ENCODE measurements at regions not wholly inside any gene's neighbourhood (a gene's known extent, or its start where the extent isn't known, plus 50 kb on each side); places are given as distances from the start of the nearest gene placed in this dataset.

DNA sequence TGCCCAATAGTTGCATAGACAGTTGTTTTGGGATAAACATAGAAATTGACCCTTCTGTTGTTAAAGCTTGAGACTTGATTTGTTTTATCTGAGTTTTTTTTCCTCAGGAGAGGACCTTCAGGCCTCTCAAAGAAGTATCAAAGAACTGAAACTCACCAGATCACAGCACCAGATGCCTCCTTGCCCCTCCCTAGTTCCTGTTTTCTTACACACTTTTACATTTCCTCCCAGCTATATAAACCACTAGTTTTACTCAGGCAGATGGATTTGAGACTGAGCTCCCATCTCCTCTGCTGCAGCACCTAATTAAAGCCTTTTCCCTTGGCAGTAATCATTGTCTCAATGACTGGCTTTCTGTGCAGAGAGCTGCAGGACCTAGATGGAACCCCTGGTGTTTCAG, 150.6 kb upstream of the NRG3 start:
- H3K27me3 ChIP-seq (ENCODE audit: control insufficient read depth, insufficient read depth, low read length): no peaks in the 10 kb centered on the region
- no peaks in the 10 kb centered on the region for H3K36me3 ChIP-seq (ENCODE audit: control insufficient read depth, insufficient read depth, low read length)
- no peaks in the 10 kb centered on the region for H3K9me3 ChIP-seq (ENCODE audit: control insufficient read depth, insufficient read depth, low read depth, low read length)
- ChIA-PET POLR2A (no interaction called here), CTCF (no interaction called here)
- DNase-seq (ENCODE audit: low read depth, low spot score): no peak
- H3K4me1 ChIP-seq (ENCODE audit: control insufficient read depth, insufficient read depth, low read length): no peaks in the 10 kb centered on the region
- in situ Hi-C loops (cut with HindIII; ENCODE audit: low pct_unique_long_range_greater_than_20kb, low sequenced_read_pairs): no loop called here
- no peak overlapping the region for H3K4me3 ChIP-seq (ENCODE audit: low read depth in 2 of 2, low read length in 2 of 2)
- no TSS peak for BruUV-seq (replicated peaks)
- no peak overlapping the region for H3K27ac ChIP-seq (ENCODE audit: low read length)
- ATAC-seq: no peak
- TF ChIP-seq SIN3A (IDR thresholded peaks at IDR 0.05; ENCODE audit: borderline replicate concordance, insufficient read depth, low read depth, low read length): no peak
- TF ChIP-seq POLR2AphosphoS5 (IDR thresholded peaks at IDR 0.05; ENCODE audit: low read depth, low read length): no peak
- TF ChIP-seq, protein P1, sequence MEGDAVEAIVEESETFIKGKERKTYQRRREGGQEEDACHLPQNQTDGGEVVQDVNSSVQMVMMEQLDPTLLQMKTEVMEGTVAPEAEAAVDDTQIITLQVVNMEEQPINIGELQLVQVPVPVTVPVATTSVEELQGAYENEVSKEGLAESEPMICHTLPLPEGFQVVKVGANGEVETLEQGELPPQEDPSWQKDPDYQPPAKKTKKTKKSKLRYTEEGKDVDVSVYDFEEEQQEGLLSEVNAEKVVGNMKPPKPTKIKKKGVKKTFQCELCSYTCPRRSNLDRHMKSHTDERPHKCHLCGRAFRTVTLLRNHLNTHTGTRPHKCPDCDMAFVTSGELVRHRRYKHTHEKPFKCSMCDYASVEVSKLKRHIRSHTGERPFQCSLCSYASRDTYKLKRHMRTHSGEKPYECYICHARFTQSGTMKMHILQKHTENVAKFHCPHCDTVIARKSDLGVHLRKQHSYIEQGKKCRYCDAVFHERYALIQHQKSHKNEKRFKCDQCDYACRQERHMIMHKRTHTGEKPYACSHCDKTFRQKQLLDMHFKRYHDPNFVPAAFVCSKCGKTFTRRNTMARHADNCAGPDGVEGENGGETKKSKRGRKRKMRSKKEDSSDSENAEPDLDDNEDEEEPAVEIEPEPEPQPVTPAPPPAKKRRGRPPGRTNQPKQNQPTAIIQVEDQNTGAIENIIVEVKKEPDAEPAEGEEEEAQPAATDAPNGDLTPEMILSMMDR (IDR thresholded peaks at IDR 0.05): no peak
- intact Hi-C loops (cut with micrococcal nuclease; ENCODE audit: unreplicated experiment): no loop called here

DNA sequence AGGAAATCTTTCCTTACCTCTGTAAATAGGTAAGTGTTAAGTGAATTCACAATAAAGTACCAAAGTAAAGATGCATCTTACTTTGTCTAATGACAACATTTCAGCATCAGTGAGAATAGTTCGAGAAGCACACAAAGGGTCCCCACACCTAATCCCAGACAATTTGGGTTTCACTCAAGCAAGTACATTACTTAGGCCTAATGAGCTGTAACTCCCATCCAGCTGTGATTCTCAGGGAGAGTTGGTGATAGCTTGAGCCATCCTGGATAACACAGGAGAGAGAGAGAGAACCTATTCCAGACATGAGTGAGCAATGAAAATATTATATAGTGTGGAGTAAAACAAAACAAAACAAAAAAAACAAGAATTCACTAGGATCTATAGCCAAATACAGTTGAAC, 149.1 kb upstream of the NRG3 start:
- in situ Hi-C loops (cut with HindIII; ENCODE audit: low pct_unique_long_range_greater_than_20kb, low sequenced_read_pairs): no loop called here
- POLR2A ChIA-PET: no interaction called here
- H3K36me3 ChIP-seq (ENCODE audit: control insufficient read depth, insufficient read depth, low read length): no peaks in the 10 kb centered on the region
- intact Hi-C loops (cut with micrococcal nuclease; ENCODE audit: unreplicated experiment): no loop called here
- CTCF ChIA-PET: no interaction called here
- H3K27me3 ChIP-seq (ENCODE audit: control insufficient read depth, insufficient read depth, low read length): no peaks in the 10 kb centered on the region
- H3K27ac ChIP-seq (ENCODE audit: low read length): no peak overlapping the region
- H3K4me1 ChIP-seq (ENCODE audit: control insufficient read depth, insufficient read depth, low read length): no peaks in the 10 kb centered on the region
- H3K4me3 ChIP-seq (ENCODE audit: low read depth in 2 of 2, low read length in 2 of 2): no peak overlapping the region
- no peak for ATAC-seq
- no peaks in the 10 kb centered on the region for H3K9me3 ChIP-seq (ENCODE audit: control insufficient read depth, insufficient read depth, low read depth, low read length)
- DNase-seq (ENCODE audit: low read depth, low spot score): no peak
- TF ChIP-seq, protein P2, sequence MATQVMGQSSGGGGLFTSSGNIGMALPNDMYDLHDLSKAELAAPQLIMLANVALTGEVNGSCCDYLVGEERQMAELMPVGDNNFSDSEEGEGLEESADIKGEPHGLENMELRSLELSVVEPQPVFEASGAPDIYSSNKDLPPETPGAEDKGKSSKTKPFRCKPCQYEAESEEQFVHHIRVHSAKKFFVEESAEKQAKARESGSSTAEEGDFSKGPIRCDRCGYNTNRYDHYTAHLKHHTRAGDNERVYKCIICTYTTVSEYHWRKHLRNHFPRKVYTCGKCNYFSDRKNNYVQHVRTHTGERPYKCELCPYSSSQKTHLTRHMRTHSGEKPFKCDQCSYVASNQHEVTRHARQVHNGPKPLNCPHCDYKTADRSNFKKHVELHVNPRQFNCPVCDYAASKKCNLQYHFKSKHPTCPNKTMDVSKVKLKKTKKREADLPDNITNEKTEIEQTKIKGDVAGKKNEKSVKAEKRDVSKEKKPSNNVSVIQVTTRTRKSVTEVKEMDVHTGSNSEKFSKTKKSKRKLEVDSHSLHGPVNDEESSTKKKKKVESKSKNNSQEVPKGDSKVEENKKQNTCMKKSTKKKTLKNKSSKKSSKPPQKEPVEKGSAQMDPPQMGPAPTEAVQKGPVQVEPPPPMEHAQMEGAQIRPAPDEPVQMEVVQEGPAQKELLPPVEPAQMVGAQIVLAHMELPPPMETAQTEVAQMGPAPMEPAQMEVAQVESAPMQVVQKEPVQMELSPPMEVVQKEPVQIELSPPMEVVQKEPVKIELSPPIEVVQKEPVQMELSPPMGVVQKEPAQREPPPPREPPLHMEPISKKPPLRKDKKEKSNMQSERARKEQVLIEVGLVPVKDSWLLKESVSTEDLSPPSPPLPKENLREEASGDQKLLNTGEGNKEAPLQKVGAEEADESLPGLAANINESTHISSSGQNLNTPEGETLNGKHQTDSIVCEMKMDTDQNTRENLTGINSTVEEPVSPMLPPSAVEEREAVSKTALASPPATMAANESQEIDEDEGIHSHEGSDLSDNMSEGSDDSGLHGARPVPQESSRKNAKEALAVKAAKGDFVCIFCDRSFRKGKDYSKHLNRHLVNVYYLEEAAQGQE (IDR thresholded peaks at IDR 0.05; ENCODE audit: insufficient read depth in 1 of 2, low read depth in 2 of 2, low read length in 1 of 2): no peak
- no peak for TF ChIP-seq TCF7L2 (IDR thresholded peaks at IDR 0.05; ENCODE audit: low read depth, low read length)
- TF ChIP-seq SIN3A (IDR thresholded peaks at IDR 0.05; ENCODE audit: borderline replicate concordance, insufficient read depth, low read depth, low read length): no peak
- TF ChIP-seq POLR2AphosphoS5 (IDR thresholded peaks at IDR 0.05; ENCODE audit: low read depth, low read length): no peak
- TF ChIP-seq, protein P1 (IDR thresholded peaks at IDR 0.05): no peak
- no TSS peak for BruUV-seq (replicated peaks)

DNA sequence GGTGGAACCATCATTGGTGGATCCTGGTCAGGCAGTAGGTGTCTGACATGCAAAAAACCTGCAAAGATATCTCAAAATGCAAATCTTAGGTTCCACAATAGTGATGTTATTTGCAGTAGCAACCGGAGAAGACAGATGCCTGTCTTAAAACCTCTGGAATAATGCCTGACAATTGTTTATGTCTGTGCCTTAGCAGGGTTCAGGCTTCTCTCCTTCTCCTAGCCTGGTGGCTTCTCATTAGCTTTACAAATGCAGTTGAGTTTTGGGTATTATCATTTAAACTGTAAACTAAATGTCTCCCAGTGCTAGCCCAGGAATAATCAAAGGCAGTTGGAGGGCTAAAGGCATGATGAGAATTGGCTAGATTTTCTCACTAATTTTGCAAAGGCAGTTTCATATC, 146.3 kb upstream of the NRG3 start:
- Histone ChIP-seq H3K27ac (ENCODE audit: low read length) (no peak overlapping the region), H3K4me1 (ENCODE audit: control insufficient read depth, insufficient read depth, low read length) (no peaks in the 10 kb centered on the region), H3K4me3 (ENCODE audit: low read depth in 2 of 2, low read length in 2 of 2) (no peak overlapping the region), H3K27me3 (ENCODE audit: control insufficient read depth, insufficient read depth, low read length) (no peaks in the 10 kb centered on the region), H3K9me3 (ENCODE audit: control insufficient read depth, insufficient read depth, low read depth, low read length) (no peaks in the 10 kb centered on the region), H3K36me3 (ENCODE audit: control insufficient read depth, insufficient read depth, low read length) (no peaks in the 10 kb centered on the region)
- ATAC-seq: no peak
- DNase-seq (ENCODE audit: low read depth, low spot score): no peak
- TF ChIP-seq SIN3A (IDR thresholded peaks at IDR 0.05; ENCODE audit: borderline replicate concordance, insufficient read depth, low read depth, low read length) (no peak), POLR2AphosphoS5 (IDR thresholded peaks at IDR 0.05; ENCODE audit: low read depth, low read length) (no peak), TCF7L2 (IDR thresholded peaks at IDR 0.05; ENCODE audit: low read depth, low read length) (no peak)
- TF ChIP-seq, protein P2 (IDR thresholded peaks at IDR 0.05; ENCODE audit: insufficient read depth in 1 of 2, low read depth in 2 of 2, low read length in 1 of 2): no peak
- TF ChIP-seq, protein P1 (IDR thresholded peaks at IDR 0.05): no peak
- CTCF ChIA-PET: no interaction called here
- in situ Hi-C loops (cut with HindIII; ENCODE audit: low pct_unique_long_range_greater_than_20kb, low sequenced_read_pairs): no loop called here
- POLR2A ChIA-PET: no interaction called here
- BruUV-seq (replicated peaks): no TSS peak
- intact Hi-C loops (cut with micrococcal nuclease; ENCODE audit: unreplicated experiment): no loop called here

Measured in Panc1 (cell line).